Lower leg skin (tissue), 3 donors: ENCODE measurements at regions not wholly inside any gene's neighbourhood (a gene's known extent, or its start where the extent isn't known, plus 50 kb on each side); places are given as distances from the start of the nearest gene placed in this dataset.

Experiments used
- CTCF ChIP-seq, 3 donors: fragments of 450-650 bp; IDR thresholded peaks; one replicate each; pipeline ENCODE4 v1.5.1; 2016; ENCODE audit warnings: antibody characterized with exemption in 3 of 3, mild to moderate bottlenecking in 3 of 3, moderate library complexity in 2 of 3
- POLR2A ChIP-seq, 2 donors: fragments of 450-650 bp; IDR thresholded peaks; one replicate each; pipeline ENCODE4 v1.6.1; 2016 to 2017; ENCODE audit warnings: antibody characterized with exemption in 2 of 2, mild to moderate bottlenecking in 1 of 2, moderate library complexity in 1 of 2

- TF ChIP-seq CTCF (IDR thresholded peaks at IDR 0.05), result no peak
- TF ChIP-seq POLR2A (IDR thresholded peaks at IDR 0.05), result no peak
Observed at GRCh38 chr17:31595666-31596381, 204.3 kb downstream of the RAB11FIP4 start.
